Astrocyte (in vitro differentiated cells and primary cell): ENCODE measurements at regions not wholly inside any gene's neighbourhood (a gene's known extent, or its start where the extent isn't known, plus 50 kb on each side); places are given as distances from the start of the nearest gene placed in this dataset.

ENCODE experiments used
- DNase-seq: peaks from one replicate; pipeline ENCODE4 v3.0.0-alpha.2; 2010; ENCODE audit warnings: low read depth
- FAIRE-seq: peaks from 2 replicates; lab custom pipeline; 2011; peaks lifted over from hg19 to GRCh38; lab: Jason Lieb, UNC
- H2AFZ ChIP-seq: 2 replicates; pipeline ENCODE4 v1.6.0; 2012; ENCODE audit warnings: low read depth, low read length, inconsistent platforms
- H3K27ac ChIP-seq: 2 replicates; pipeline ENCODE4 v1.5.1; 2011; ENCODE audit warnings: low read depth, low read length, inconsistent platforms
- H3K27me3 ChIP-seq: 2 replicates; pipeline ENCODE4 v1.6.0; 2011; ENCODE audit warnings: low read length, inconsistent platforms; ENCODE audit not compliant: insufficient read depth
- H3K36me3 ChIP-seq: 2 replicates; pipeline ENCODE4 v1.5.1; 2011; ENCODE audit warnings: low read length, inconsistent platforms; ENCODE audit not compliant: insufficient read depth
- H3K4me1 ChIP-seq: 2 replicates; pipeline ENCODE4 v1.5.1; 2011; ENCODE audit warnings: low read length, inconsistent platforms; ENCODE audit not compliant: insufficient read depth
- H3K4me2 ChIP-seq: 2 replicates; pipeline ENCODE4 v1.6.0; 2012; ENCODE audit warnings: low read length, inconsistent platforms
- H3K4me3 ChIP-seq: 2 replicates; pipeline ENCODE4 v1.5.1; 2011; ENCODE audit warnings: low read depth, mild to moderate bottlenecking, low read length, inconsistent platforms; ENCODE audit not compliant: insufficient read depth
- H3K79me2 ChIP-seq: 2 replicates; pipeline ENCODE4 v1.6.0; 2012; ENCODE audit warnings: mild to moderate bottlenecking, low read length, inconsistent platforms; ENCODE audit not compliant: insufficient read depth
- H3K9ac ChIP-seq: 2 replicates; pipeline ENCODE4 v1.6.0; 2012; ENCODE audit warnings: mild to moderate bottlenecking, low read length, inconsistent platforms
- H3K9me3 ChIP-seq: 2 replicates; pipeline ENCODE4 v1.5.1; 2012; ENCODE audit warnings: low read depth, mild to moderate bottlenecking, low read length, inconsistent platforms; ENCODE audit not compliant: insufficient read depth
- H4K20me1 ChIP-seq: 2 replicates; pipeline ENCODE4 v1.6.0; 2012; ENCODE audit warnings: low read length, inconsistent platforms; ENCODE audit not compliant: insufficient read depth
- H3K27ac Mint-ChIP-seq: one replicate; pipeline ENCODE4 v1.8.0; 2021; ENCODE audit warnings: mild to moderate bottlenecking, mixed read lengths; ENCODE audit not compliant: unreplicated experiment
- H3K27me3 Mint-ChIP-seq: one replicate; pipeline ENCODE4 v1.8.0; 2021; ENCODE audit warnings: low read depth, mixed read lengths; ENCODE audit not compliant: unreplicated experiment
- H3K36me3 Mint-ChIP-seq: one replicate; pipeline ENCODE4 v1.8.0; 2021; ENCODE audit warnings: low read depth, mixed read lengths; ENCODE audit not compliant: unreplicated experiment
- H3K4me1 Mint-ChIP-seq: one replicate; pipeline ENCODE4 v1.8.0; 2021; ENCODE audit warnings: low read depth, mixed read lengths; ENCODE audit not compliant: unreplicated experiment
- H3K4me3 Mint-ChIP-seq: one replicate; pipeline ENCODE4 v1.8.0; 2021; ENCODE audit warnings: mild to moderate bottlenecking, moderate library complexity, mixed read lengths; ENCODE audit not compliant: unreplicated experiment
- H3K9me3 Mint-ChIP-seq: one replicate; pipeline ENCODE4 v1.8.0; 2021; ENCODE audit warnings: mild to moderate bottlenecking, mixed read lengths; ENCODE audit not compliant: unreplicated experiment
- CTCF ChIP-seq: IDR thresholded peaks from 2 replicates; pipeline ENCODE4 v1.5.1; 2011; ENCODE audit warnings: low read depth, mild to moderate bottlenecking, inconsistent platforms, low read length, moderate library complexity; ENCODE audit not compliant: insufficient read depth
- EZH2 ChIP-seq: IDR thresholded peaks from 2 replicates; pipeline ENCODE4 v1.6.1; 2012; ENCODE audit warnings: mild to moderate bottlenecking, low read length, inconsistent platforms; ENCODE audit not compliant: insufficient read depth

GRCh38 chr5:9712506-9712905 lies 82.4 kb upstream of the TAS2R1 start:
- H2AFZ ChIP-seq: no peak overlapping the region
- no peaks in the 10 kb centered on the region for H3K27me3 ChIP-seq
- peaks cover 38% of the 10 kb centered on the region for H3K4me1 Mint-ChIP-seq
- H3K4me3 Mint-ChIP-seq: peak overlapping the region; percentile 7
- H3K4me1 ChIP-seq: peaks cover 25% of the 10 kb centered on the region
- DNase-seq (peak; percentile 84), FAIRE-seq (no peak)
- no peaks in the 10 kb centered on the region for H3K79me2 ChIP-seq
- no peak overlapping the region for H3K27ac Mint-ChIP-seq
- H3K9ac ChIP-seq: peak overlapping the region; percentile 38
- H3K9me3 ChIP-seq: no peaks in the 10 kb centered on the region
- no peaks in the 10 kb centered on the region for H4K20me1 ChIP-seq
- H3K4me2 ChIP-seq: peak overlapping the region; percentile 48
- no peaks in the 10 kb centered on the region for H3K36me3 Mint-ChIP-seq
- no peak for TF ChIP-seq CTCF
- no peak for TF ChIP-seq EZH2
- no peak overlapping the region for H3K4me3 ChIP-seq
- peaks cover 2% of the 10 kb centered on the region for H3K9me3 Mint-ChIP-seq
- H3K27me3 Mint-ChIP-seq: no peaks in the 10 kb centered on the region
- no peaks in the 10 kb centered on the region for H3K36me3 ChIP-seq
- H3K27ac ChIP-seq: peak overlapping the region; percentile 68

GRCh38 chr5:9710069-9710468 lies 79.9 kb upstream of the TAS2R1 start:
- no peaks in the 10 kb centered on the region for H3K27me3 ChIP-seq
- H3K4me1 Mint-ChIP-seq: peaks cover 19% of the 10 kb centered on the region
- no peak overlapping the region for H2AFZ ChIP-seq
- H3K27ac Mint-ChIP-seq: no peak overlapping the region
- no peaks in the 10 kb centered on the region for H3K9me3 ChIP-seq
- FAIRE-seq (no peak), DNase-seq (no peak)
- peaks cover 8% of the 10 kb centered on the region for H3K4me1 ChIP-seq
- H4K20me1 ChIP-seq: no peaks in the 10 kb centered on the region
- no peaks in the 10 kb centered on the region for H3K36me3 Mint-ChIP-seq
- no peaks in the 10 kb centered on the region for H3K36me3 ChIP-seq
- H3K9me3 Mint-ChIP-seq: peaks cover 4% of the 10 kb centered on the region
- H3K9ac ChIP-seq: no peak overlapping the region
- no peaks in the 10 kb centered on the region for H3K79me2 ChIP-seq
- no peaks in the 10 kb centered on the region for H3K27me3 Mint-ChIP-seq
- H3K4me3 ChIP-seq: no peak overlapping the region
- H3K4me3 Mint-ChIP-seq: no peak overlapping the region
- no peak overlapping the region for H3K27ac ChIP-seq
- H3K4me2 ChIP-seq: no peak overlapping the region
- TF ChIP-seq CTCF: no peak
- no peak for TF ChIP-seq EZH2

- H3K4me2 ChIP-seq: no peak overlapping the region
- no peaks in the 10 kb centered on the region for H3K27me3 ChIP-seq
- H3K9me3 ChIP-seq: no peaks in the 10 kb centered on the region
- TF ChIP-seq EZH2 (no peak), CTCF (no peak)
- H3K4me3 Mint-ChIP-seq: no peak overlapping the region
- FAIRE-seq (no peak), DNase-seq (no peak)
- H3K4me1 Mint-ChIP-seq: peaks cover 14% of the 10 kb centered on the region
- H3K9ac ChIP-seq: no peak overlapping the region
- H3K27me3 Mint-ChIP-seq: no peaks in the 10 kb centered on the region
- H3K36me3 ChIP-seq: no peaks in the 10 kb centered on the region
- no peak overlapping the region for H3K4me3 ChIP-seq
- no peaks in the 10 kb centered on the region for H4K20me1 ChIP-seq
- H3K4me1 ChIP-seq: peaks cover 6% of the 10 kb centered on the region
- H3K27ac Mint-ChIP-seq: peak overlapping the region; percentile 80
- no peaks in the 10 kb centered on the region for H3K36me3 Mint-ChIP-seq
- H3K79me2 ChIP-seq: no peaks in the 10 kb centered on the region
- no peak overlapping the region for H3K27ac ChIP-seq
- H3K9me3 Mint-ChIP-seq: peaks cover 4% of the 10 kb centered on the region
- no peak overlapping the region for H2AFZ ChIP-seq
Observed at GRCh38 chr5:9707732-9708462, 77.7 kb upstream of the TAS2R1 start.
